ENCODE measurements at regions not wholly inside any gene's neighbourhood (a gene's known extent, or its start where the extent isn't known, plus 50 kb on each side); places are given as distances from the start of the nearest gene placed in this dataset.

DNA sequence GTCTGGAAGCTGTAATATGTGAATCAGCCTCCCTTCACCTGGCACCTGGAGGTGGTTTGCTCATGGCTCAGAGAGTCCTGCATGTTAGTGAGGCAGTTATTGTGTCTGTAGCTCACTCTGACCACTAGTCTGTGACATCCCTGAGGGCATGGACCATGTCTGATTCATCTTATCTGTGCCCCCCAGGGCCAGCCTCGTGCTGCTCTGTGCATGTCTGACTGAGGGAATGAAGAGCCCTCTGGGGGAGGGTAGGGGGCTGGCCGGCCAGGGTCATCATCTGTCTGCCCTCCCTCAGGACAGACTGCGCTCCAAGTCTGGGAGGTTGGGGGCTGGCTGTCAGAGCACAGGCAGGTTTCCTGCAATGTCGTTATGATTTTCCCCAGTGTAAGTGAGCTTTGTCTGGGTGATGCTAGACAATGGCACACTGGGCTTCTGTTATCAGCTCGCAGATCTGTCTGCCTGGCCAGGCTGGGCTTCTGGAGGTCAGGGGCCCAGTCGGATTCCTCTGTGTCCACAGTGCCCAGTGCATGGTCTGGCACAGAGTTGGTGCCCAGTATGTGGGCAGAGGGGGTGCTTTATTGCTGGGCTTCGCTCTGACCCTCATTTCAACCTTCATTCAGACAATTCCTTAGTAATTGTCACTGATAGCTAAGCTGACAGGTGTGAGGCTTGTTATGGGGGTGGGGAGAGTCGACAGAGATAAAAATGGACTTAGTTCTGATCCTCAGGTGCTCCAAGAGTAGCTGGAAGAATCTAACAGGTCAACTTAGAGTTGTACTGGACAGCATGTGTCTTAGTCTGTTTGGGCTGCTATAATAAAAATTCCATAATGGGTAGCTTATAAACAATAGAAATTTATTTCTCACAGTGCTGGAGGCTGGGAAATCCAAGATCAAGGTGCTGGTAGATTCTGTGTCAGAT lies 85.7 kb upstream of the SHB start:
- TF ChIP-seq, protein P1, sequence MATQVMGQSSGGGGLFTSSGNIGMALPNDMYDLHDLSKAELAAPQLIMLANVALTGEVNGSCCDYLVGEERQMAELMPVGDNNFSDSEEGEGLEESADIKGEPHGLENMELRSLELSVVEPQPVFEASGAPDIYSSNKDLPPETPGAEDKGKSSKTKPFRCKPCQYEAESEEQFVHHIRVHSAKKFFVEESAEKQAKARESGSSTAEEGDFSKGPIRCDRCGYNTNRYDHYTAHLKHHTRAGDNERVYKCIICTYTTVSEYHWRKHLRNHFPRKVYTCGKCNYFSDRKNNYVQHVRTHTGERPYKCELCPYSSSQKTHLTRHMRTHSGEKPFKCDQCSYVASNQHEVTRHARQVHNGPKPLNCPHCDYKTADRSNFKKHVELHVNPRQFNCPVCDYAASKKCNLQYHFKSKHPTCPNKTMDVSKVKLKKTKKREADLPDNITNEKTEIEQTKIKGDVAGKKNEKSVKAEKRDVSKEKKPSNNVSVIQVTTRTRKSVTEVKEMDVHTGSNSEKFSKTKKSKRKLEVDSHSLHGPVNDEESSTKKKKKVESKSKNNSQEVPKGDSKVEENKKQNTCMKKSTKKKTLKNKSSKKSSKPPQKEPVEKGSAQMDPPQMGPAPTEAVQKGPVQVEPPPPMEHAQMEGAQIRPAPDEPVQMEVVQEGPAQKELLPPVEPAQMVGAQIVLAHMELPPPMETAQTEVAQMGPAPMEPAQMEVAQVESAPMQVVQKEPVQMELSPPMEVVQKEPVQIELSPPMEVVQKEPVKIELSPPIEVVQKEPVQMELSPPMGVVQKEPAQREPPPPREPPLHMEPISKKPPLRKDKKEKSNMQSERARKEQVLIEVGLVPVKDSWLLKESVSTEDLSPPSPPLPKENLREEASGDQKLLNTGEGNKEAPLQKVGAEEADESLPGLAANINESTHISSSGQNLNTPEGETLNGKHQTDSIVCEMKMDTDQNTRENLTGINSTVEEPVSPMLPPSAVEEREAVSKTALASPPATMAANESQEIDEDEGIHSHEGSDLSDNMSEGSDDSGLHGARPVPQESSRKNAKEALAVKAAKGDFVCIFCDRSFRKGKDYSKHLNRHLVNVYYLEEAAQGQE (IDR thresholded peaks at IDR 0.05; ENCODE audit: insufficient read depth in 1 of 2, low read depth in 2 of 2, low read length in 1 of 2), result no peak
- TF ChIP-seq, protein P2, sequence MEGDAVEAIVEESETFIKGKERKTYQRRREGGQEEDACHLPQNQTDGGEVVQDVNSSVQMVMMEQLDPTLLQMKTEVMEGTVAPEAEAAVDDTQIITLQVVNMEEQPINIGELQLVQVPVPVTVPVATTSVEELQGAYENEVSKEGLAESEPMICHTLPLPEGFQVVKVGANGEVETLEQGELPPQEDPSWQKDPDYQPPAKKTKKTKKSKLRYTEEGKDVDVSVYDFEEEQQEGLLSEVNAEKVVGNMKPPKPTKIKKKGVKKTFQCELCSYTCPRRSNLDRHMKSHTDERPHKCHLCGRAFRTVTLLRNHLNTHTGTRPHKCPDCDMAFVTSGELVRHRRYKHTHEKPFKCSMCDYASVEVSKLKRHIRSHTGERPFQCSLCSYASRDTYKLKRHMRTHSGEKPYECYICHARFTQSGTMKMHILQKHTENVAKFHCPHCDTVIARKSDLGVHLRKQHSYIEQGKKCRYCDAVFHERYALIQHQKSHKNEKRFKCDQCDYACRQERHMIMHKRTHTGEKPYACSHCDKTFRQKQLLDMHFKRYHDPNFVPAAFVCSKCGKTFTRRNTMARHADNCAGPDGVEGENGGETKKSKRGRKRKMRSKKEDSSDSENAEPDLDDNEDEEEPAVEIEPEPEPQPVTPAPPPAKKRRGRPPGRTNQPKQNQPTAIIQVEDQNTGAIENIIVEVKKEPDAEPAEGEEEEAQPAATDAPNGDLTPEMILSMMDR (IDR thresholded peaks at IDR 0.05), result no peak
